GM19463 (cell line): ENCODE measurements at regions not wholly inside any gene's neighbourhood (a gene's known extent, or its start where the extent isn't known, plus 50 kb on each side); places are given as distances from the start of the nearest gene placed in this dataset.

Source experiments
- ATAC-seq: cut with Tn5 transposase; IDR thresholded peaks from one replicate; pipeline ENCODE4 v1.9.1; 2021; ENCODE audit warnings: mild to moderate bottlenecking, moderate library complexity; ENCODE audit not compliant: unreplicated experiment

DNA sequence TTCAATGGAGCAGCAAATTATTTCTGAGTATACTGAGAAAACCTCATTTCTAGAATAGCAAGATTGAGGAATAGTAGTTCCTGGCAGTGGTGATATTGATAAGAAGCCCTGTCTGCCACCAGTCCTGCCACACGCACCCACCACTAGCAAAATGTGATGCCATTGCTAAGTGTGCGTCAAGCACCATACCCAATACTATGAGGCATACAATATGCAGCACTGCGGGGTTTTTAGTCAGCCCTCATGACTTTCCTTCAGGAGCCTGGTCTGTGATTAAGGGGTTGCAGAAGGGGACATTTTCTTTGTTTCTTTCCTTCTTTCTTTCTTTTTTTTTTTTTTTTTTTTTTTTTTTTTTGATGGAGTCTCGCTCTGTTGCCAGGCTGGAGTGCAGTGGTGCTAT, 128.7 kb upstream of the USP38 start:
- no peak for ATAC-seq

DNA sequence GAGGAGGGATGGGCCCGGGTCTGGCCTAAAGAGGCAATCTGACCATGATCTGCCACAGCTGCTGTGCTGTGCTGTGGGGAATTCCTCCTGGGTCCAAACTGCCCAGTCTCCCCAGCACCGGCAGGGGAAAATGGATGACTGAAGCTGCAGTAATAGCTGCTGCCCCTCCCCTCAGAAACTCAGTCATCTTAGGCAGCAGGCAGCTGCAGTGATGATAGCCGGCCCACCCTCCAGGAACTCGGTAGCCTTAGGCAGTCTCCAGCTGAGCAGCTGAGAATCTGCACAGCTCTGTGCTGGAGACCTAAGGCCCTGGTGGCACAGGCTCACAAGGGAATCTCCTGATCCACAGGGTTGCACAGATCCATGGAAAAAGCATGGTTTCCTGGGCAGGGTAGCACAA, 113.4 kb upstream of the USP38 start:
- ATAC-seq, result no peak

DNA sequence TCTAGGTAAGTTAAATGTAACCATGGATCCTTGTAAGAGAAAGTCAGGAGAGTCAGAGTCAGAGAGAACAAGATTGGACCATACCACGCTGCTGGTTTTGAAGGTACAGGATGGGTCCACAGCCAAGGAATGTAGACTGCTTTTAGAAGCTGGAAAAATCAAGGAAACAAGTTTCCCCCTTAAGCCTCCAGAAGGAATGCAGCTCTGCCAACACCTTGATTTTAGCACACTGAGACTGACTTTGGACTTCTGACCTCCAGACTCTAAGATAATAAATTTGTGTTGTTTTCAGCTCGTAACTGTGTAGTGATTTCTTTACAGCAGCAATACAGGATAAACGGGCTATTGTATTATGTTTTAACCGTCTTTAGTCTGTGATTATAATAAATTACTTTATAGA, 108.0 kb upstream of the USP38 start:
- no peak for ATAC-seq

DNA sequence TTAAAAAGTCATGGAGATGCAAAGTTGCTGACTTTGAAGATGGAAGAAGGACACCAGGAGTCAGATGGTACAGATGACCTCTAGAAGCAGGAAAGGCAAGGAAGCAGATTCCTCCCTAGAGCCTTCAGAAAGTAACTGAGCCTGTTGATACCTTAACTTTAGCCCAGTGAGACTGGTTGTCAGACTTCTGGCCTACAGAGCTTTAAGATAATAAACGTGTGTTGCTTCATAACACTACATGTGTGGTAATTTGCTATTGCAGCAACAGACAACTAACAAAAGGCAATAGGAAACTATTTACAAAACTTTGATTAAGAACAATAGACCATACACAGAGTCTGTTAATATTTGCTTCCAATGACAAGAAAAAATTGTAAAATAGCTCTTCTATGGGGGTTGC, 102.0 kb upstream of the USP38 start:
- ATAC-seq, result no peak

DNA sequence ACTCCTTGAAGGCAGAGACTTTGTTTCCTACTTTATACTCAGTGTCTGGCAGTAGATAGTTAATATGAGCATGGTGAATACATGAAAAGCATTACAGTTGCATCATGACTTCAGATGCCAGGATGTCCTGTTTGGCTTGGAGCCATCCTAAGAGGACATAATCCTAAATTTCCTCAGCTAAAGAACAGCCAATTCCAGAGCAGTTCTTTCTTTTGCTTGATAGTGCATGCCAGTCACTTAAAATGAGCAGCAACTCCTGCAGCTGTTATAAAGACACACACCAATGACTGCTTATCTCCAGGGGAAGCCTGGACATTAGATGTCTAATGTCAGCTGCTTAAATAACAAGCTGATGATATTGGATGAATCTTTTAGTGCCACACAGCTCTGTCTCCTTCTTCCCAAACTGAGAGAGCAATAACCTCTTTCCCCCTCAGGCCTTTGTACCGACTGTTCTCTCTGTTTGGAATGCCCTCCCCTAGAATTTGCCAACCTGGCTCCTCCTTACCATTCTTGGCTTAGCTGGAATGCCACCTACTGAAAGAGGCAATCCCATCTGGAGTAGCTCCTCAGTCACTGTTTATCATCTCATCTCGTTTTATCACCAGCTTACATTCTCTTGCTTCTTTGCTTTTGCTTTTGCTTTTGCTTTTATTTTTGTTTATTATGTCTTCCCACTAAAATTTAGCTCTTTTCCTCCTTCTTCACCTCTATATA, 100.8 kb upstream of the USP38 start:
- ATAC-seq, result no peak

DNA sequence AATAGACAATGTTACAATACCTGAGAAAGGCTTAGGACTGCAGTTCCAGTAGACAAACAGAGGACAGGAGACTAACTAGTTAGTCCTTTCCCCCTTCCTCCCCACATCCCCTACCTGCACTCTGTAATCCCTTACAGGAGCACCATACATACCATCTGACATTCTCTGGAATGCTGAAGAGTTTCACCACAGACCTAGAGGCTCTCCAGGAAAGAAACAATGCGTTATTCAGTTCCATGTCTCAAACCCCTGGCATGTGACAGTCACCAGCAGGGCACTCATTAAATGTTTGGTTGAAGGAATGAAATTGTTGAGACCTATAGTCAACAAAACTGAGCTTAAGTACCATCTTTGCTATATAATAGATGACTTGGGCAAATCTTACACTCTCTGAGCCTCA, 100.2 kb upstream of the USP38 start:
- ATAC-seq, result no peak

DNA sequence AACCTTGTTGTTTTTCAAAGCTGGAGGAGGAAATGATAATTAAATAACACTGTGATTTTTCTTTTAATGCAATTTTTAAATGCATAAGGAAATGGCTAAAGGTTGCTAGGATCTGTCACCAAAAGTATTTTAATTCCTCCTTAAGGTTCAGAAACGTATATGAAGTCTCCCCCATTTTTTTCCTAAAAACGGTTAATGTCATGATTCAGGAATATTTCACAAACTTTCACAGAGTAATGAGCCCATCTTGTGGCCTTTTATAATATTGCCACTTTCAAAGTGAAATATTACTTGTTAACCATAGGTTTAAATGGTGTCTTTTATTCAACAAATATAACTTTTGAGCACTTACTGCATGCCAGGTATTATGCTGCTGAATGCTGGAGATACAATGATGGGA, 99.5 kb upstream of the USP38 start:
- ATAC-seq, result no peak

DNA sequence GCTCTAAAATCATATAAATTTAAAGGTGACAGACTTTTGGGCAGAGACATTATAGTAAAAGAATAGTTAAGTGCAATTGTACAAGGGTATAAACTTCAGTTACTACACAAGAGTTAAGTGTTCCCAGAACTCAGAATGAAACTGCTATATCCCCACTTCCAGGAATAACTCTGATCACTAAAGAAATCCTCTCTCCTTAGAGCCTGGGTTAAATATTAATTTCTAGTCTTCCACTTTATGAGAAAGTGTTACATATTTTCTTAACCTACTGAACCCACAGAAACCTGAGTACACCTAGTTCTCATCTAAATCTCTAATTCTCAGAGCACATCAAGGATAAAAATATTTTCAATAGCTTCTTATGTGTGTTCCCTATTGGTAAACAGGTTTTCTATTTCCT, 99.1 kb upstream of the USP38 start:
- no peak for ATAC-seq

DNA sequence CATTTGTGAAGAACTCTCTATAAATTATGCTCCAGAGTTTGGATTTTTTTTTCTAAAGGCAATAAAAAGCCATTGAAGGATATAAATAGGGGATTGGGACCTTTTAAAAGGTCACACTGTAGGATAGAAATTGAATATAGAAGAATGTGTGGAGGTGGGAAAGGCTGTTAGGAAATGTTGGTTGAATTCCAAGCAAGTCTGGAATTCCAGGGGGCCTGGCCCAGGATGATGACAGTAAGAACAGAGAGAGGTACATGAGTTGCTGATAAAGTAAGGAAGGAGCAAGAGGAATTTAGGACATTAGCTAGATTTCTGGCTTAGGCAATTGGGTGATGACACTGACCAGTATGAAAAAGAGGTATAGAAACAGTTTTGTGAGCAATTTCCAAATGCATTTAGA, 95.4 kb upstream of the USP38 start:
- ATAC-seq, result no peak

DNA sequence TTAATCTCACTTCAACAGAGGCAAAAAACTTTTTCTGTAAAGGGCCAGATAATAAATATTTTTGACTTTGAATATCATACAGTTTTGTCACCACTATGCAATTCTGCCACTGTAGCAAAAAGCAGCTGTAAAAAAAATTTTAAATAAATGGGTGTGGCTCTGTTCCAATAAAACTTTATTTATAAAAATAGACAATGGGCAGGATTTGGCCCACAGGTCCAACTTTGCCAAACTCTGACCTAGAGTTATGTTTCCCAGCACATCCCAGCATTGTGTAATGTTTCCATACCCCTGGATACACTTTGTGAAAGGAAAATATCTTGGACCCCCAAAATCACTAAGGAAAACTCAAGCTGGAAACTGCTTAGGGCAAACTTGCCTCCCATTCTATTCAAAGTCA, 94.9 kb upstream of the USP38 start:
- no peak for ATAC-seq

DNA sequence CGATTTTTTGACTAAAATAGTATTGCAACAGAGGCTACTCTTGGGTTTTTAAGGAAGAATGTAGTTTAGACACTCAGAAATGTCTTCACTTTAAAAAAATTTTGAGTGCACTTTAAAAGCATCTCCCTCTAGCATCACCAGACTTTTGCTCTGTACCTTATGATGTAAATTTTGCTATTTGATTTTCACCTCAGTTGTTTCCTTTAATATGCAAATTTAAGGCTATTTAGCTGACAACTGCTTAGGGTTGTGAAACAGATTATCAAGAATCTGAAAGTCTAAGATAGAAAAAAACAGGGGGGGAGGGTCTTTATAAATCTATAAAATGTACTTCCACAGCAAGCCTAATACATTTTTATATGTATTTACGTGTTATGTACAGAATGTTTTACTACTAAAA, 92.9 kb upstream of the USP38 start:
- ATAC-seq, result no peak

DNA sequence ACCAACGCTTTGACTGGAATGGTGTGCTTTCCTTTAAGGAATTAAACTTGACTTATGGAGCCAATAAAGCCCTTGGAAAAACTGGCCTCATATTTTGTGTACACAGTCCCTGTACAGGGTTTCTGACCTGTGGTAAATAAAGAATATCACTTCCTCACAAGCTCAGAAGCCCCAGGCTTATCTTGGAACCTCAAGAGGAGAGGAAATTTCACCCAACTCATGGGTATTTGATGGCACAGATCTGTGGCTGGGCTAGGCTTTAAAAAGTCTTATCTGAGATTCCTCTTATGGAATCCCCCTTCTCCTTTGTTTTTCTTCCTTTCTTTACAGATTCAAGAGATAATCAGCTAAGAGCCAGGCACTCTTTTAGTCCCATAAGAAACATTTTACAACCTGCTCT, 89.3 kb upstream of the USP38 start:
- ATAC-seq, result no peak

DNA sequence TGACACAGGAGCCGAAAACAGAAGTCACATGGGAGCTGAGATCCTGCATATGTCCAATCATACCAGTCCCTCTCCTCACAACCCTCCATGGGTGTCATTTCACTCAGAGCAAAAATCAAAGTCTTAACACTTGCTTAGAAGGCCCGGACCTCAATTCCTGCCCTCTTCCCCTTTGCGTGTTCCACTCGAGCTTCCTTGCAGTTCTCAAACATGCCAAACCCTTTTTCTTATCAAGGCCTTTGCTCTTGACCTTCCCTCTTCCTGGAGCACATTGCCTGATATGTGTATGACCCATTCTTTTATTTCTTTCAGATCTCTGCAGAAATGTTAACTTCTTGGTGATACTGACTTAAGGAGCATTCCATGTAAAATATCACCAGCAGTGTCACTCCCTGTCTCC, 87.0 kb upstream of the USP38 start:
- ATAC-seq, result no peak

DNA sequence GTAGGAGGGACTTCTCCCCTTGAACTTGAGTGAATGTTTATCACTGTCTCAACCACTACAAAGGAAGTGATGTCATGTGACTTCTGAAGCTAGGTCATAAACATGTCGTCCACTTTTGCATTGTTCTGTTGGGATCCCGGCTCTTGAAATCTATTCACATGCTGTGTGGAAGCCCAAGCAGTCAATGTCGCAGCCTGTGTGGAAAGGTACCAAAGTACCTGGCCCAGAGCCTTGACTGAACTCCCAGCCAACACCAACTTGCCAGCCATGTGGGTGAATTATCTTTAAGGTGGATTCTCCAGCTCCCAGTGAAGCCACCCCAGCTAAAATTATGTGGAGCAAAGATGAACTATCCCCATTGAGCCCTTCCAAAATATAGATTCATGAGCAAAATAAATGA, 85.0 kb upstream of the USP38 start:
- ATAC-seq, result no peak

DNA sequence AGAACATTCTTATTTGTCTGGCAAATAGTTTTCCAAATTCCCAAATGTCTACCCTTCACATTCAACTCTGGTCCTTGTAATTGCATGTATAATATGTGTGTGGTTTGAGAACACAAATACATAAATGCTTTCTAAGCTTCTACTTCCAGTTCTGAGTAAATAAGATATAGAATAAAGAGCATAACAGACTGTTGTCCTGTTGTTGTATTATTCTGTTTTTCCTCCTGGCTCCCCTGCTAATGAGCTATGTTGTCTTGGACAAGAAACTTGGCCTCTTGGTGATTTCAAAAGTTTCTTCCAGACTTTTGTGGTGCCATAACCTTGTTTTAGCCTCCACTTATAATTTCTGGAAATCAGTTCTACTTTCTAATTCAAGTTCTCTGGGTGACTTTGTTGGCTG, 75.3 kb upstream of the USP38 start:
- ATAC-seq, result no peak

DNA sequence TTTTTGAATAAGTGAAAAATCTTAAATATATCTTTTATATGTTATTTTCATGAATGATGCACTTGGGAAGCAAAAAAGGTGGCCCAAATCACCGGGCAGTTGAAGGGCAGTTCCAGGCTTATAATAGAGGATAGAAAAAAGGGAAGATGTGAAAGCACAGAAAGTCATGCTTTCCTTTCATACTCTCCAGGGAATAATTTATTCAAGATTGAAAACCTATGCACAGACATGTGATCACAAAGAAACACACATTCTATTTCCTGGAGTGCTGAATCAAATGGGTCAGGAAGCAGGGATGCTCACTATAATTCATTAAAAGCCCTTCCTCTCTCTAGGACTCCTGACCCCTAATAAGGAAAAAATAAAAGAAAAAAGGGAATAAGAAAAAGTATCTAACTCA, 66.1 kb upstream of the USP38 start:
- no peak for ATAC-seq

DNA sequence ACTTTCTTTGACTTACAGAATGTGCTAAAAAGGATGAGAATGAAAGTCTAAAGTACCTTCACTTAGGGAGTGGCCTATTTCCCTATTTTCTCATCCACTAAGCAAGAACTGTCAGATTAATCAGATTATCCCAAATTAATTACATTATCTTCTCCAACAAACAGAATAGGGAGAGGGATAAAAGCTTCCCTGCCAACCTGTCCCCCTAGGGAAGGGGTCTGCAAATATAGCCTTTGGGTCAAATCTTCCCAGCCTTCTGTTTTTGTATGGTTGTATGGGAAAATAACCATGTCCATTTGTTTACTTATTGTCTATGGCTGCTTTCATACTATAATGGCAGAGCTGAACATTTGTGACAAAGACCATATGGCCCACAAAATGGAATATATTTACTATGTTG, 57.1 kb upstream of the USP38 start:
- no peak for ATAC-seq

DNA sequence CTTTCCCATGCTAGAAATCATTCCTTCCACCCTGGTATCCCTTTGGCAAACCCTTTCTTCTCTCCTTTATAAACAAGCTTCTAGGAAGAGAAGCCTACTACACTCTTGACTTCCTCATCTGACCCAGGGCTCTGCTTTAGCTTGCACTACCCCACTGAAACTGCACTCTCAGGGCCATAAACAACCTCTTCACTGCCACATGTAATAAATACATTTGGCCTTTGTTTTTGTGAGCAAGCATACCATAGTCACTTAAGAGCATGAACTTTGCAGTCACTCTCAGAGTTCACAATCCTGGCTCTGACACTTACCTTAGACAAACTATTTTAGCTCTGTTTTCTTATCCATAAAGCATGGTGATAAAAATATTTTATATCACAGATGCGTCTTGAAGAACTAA, 50.7 kb upstream of the USP38 start:
- no peak for ATAC-seq
